ENCODE measurements at regions not wholly inside any gene's neighbourhood (a gene's known extent, or its start where the extent isn't known, plus 50 kb on each side); places are given as distances from the start of the nearest gene placed in this dataset.

DNA sequence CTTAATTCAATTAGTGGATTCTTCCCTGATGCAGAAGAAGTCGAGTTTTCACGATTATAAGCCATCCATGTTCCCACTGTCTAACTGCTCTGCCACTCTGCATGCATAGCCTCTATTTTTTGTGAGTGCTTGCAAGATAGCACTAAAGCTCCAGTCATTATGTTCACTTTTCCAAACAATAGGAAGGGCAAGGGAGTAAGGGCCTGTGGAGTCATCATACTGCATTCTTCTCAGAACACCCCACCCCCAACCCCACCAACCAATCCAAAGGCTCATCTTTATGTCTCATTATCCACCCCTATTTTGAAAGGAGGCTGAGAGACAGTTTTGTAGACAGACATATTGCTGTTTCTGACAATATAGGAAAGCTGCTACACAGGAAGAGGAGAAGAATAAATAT is 471.7 kb upstream of the ADGRL2 start:
- DNase-seq (ENCODE audit: low read depth) = no peak

DNA sequence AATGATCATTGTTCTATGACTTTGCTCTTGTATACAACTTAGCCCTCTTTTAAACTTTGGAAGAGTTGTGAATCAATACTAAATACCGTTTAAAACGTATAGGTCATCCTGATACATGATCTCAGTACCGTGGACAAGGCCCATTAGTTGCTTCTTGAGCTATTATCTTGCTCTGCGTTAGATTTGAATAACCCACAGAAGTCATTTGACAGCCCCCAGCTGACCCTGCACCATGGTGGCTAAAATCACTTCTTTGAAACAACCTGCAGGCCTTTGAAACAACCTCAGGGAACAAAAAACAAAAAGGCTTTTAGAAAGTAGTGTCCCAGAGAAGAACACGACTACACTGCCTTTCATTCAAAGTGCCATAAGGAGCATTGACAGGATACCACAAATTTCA is 473.0 kb upstream of the ADGRL2 start:
- no peak for DNase-seq (ENCODE audit: low read depth)

DNA sequence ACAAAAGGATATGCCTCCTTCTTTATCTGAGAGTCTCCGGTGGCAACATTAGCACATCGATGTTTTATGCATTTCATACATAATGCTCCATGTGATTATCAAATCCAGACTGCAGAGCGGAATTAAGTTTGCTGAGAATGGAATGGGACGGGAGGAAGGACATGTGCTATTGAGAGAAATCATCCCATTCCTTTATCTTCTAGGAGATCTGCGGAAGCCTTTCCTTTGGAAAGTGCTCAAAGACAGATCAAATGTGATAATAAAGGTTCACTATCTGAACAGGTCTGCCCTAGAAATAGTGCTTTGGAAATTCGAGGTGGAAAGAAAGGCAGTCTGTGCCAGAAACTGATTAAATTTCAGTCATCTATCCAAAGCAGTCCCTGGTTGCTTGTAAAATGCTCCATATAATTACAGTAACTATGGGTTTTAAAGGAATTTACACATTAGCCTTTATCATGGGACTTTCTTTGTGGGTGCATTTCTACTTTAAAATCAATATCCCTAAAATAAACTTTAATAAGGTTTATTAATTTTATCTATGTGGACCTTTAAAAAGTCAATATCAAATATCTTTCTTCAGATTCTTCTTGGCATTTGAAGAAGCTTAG is 473.5 kb upstream of the ADGRL2 start:
- DNase-seq (ENCODE audit: low read depth) = no peak

DNA sequence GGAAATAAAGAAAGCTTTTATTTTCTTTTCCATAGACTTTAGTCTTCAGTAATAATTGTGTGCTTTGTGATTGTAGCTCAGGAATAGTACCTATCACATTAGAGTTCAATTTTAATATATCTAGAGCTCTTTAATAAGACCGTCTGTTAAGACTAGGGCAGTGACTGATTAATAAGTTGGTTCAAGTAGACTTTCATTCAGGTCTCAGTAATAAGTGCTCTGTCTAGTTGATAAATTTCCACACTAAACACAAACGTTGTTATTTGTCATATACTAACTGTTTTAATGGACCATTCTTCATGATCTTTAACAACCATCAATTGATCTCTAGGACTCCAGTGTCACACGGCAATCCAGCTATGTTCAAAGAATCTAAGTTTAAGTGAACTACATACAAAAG is 474.5 kb upstream of the ADGRL2 start:
- DNase-seq (ENCODE audit: low read depth) = no peak

DNA sequence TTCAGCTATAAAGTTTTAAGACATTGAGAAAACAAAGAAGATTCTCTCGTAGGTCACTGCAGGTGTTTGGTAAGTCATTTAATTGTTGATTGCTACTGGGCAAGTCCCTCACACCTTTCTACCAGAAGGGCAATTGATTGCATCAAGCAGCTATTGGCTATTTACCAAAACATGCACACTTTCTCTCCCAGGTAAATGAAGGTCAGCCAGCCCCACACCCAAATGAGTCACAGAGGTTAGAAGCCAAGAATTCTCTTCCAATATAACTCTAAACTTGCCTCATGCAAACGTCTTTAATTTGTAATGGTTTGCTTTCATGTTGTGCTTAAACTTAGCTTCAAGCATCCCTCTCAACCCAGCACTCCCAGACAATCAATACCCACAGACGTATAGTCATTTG is 475.3 kb upstream of the ADGRL2 start:
- DNase-seq (ENCODE audit: low read depth) = no peak

DNA sequence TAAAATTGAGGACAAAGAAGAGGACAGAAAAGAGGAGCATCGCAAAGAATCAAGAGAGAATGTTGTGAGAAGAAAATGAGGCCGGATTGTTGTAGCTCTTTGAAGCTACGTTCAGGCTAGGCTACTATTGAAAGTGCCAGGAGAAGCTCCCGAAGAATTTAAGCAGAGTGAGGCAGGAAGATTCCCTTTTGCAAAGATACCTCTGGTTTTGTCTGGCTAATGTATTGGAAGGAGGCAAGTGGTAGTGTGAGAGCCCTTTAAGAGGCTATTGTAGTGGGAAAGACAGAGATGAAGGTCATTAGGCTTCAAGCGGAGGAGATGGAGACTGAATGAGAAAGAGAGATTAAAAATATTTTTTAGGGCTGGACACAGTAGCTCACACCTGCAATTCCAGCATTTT is 476.9 kb upstream of the ADGRL2 start:
- no peak for DNase-seq (ENCODE audit: low read depth)

DNA sequence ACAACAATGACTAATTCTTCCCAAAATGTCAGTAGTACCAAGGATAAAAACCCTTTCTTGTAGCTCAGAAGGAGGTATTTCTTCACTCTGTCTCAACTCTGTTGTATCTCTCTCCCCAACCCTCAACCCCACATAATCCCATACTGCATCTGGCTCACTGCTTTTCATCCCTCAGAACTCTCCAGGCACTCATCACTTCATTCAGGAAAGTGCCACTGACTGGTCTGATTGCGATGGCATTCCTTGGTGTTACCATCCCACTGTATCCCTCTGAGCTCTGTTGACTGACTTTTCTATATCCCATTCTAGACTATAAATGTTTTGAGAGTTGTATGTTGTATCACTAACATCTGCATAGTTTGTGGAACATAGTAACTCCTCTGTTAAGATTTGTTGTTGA is 483.5 kb upstream of the ADGRL2 start:
- no peak for DNase-seq (ENCODE audit: low read depth)

DNA sequence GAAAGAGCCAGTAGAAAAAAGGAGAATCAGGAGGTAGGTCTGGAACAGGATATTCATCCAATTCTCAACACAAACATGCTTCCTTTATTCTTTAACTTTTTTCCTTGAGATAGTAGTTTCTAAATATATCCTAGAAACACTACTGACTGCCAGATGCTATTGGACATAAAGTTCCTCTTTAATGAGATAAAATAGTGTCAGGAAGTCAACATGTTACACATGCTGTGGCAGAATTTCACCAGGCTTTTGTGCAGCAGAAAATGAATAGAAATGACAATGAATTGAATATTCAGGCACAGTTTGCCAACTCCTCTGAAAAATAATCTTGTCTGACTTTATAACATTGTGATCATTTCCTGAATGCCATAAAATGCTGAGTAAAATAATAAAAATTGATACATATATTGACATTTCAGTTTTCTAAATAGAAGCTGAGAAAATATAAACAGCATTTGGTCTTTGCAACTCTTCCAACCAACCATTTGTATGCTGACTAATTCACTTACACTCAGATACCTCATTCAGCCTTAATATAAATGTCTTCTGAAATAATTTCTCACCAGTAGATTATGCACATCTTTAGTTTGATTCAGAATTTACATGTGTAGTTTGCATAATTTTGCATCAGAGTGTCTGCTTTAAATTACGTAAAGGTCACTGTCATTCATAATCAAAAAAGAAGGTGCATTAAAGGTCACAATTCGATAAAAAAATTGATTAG is 486.1 kb upstream of the ADGRL2 start:
- DNase-seq (ENCODE audit: low read depth) = no peak

DNA sequence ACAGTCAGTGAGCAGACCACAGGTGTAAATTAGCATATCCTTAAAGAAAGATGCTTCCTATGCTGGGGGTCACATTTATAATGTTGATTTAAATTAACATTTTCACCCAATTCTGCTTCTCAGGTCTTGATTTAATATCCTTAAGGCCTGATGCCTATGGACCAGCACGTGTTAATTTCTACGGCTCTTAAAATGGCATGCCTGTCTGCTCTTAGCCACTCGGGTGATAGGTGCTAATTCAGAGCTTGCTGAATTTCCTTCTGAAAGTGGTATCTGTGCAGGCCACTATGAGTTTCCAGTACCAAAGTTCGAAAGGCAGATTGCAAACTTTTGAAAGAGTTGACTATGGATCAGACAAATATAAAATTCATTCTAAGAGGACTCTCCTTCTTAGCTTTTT is 487.4 kb upstream of the ADGRL2 start:
- DNase-seq (ENCODE audit: low read depth) = no peak

DNA sequence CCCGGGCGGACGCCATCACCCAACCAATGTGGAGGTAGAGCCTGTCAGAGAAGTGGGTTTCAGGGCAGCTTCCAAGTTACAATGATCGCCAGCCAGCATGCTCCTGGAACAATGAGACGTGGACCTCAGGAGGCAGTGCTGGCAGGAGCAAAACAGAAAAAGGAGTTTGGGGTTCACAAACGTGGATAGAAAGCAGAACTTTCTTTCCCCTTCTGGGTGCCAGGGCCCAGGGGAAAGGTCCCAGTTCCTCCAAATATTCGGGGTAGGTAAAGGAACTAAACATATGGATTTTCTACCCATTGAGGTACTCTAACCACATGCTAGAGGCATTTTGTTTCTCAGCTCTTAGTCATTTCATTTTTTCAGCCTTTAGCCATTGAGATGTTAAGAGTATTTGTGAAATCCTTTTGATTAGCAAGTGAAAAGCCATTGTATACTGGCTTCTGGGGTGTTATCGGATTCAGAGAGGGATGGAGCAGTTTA is 488.4 kb upstream of the ADGRL2 start:
- DNase-seq (ENCODE audit: low read depth) = no peak

DNA sequence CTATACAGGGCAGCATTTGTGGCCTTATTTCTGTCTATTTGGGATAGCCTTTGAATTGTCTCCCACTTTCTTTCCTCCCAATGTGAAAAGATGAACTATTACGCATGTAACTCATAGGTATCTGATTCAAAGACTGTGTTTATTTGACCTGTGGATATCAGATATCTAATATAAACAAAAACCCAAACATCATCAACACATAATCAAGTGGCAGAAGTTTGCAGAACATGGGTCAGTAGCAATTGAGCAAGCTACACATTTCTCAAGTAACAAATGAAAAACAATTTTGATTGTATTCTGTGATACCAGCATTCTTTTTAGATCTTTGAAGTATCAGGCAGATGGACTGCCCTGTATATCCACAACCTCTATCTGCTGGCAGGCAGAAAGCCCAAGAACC is 490.5 kb upstream of the ADGRL2 start:
- no peak for DNase-seq (ENCODE audit: low read depth)

DNA sequence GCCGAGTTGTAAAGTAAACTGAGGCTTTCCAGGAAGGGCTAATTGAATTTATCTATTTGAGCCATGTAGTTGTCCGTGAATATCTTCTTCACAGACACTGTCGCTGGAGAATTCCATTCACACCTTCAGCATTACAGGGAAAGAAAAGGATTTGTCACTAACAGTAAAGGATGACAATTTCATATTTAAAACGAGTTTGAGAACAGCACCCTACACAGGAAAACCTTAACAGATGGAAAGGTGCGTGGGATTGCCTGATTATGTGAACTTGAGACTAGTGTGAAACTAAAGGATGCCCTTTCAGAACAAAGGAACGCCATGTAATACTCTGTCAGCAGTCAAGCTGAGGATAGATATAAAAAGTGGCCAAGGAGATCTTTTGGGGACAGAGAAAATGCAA is 492.5 kb upstream of the ADGRL2 start:
- DNase-seq (ENCODE audit: low read depth) = no peak

DNA sequence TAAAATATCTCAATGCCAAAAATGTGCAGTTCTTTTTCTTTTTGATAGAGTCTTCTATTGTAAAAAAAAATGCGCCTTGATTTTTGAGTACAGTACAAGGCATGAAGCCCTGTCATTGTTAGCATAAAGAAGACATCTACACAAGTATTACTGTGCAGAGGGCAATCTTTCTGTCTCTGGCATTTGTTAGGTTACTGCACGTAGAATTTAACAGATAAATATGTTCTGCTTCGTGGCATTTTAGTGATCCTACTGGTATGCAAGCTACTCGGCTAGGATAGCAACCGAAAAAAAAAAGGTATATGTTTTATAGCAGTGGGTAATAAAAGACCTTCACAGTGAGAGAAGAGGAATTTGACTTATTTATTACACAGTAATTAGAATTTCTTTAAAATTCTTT is 492.9 kb upstream of the ADGRL2 start:
- no peak for DNase-seq (ENCODE audit: low read depth)

DNA sequence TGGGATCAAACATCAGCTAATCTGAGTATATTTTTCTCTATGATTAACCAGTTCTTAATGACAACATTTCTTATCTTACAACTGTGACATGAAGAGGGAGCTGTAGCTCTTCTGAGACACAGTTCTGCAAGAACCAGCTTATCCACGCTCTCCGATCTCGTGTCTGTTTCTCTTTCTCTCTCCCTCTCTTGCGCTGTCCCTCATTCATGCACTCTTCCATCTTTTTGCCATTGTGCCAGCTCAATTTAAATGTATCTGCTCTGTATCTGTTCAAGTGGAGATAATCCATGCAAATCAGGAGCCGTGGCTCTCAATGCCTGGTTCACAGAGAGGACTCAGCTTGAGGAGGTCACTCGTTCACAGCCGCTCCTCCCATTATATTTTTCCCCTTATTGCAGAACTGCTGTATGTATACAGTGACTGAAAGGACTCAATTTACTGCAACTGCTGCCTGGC is 494.7 kb upstream of the ADGRL2 start:
- no peak for DNase-seq (ENCODE audit: low read depth)

DNA sequence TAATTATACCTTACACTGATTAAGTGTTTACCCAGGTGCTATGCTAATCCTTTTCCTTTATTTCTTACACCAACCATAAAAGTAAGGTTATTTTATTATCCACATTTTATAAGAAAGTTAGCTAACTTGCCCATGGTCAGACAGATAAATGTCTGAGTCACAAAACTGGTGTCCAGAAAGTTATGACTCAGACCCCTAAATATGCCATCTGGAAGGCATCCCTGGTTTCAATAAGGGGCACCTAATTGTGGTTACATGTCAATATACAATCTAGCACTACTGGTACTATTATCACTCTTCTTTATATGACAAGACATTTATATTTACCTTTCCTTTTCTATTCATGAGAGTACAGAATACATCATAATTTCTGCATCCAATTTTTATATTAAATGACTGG is 496.5 kb upstream of the ADGRL2 start:
- DNase-seq (ENCODE audit: low read depth) = no peak

DNA sequence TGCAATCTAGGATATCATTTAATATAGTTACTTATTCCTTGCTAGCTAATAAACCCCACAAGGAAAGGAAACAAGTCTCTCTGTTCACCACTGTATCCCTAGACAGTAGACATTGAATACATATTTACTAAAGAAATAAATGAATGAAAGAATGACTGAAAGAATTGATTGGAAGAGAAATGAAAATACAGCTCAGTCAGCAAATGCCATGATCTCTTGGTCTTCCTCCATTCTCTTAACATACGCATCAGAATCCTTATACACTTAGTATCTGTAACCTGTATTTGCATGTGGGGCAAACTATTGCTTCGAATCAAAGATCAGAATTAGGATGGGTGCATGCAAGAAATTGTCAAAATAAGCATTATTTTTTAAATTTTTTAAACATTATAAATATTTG is 500.8 kb upstream of the ADGRL2 start:
- DNase-seq (ENCODE audit: low read depth) = no peak

DNA sequence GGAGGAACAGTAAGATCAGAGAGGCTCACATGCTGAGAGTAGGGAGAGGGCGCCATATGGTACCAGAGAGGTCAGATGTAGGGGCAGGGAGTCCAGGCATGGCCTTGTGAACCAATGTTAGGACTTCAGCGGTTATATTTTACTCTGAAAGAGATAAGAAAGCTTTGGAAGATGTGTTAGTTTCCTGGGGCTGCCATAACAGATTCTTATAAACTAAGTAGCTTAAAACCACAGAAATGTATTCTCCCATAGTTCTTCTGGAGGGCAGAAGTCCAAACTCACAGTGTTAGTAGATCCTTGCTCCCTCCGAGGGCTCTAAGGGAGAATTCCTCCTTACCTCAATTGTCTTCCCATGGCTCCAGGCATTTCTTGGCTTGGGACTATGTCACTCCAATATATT is 502.5 kb upstream of the ADGRL2 start:
- no peak for DNase-seq (ENCODE audit: low read depth)

DNA sequence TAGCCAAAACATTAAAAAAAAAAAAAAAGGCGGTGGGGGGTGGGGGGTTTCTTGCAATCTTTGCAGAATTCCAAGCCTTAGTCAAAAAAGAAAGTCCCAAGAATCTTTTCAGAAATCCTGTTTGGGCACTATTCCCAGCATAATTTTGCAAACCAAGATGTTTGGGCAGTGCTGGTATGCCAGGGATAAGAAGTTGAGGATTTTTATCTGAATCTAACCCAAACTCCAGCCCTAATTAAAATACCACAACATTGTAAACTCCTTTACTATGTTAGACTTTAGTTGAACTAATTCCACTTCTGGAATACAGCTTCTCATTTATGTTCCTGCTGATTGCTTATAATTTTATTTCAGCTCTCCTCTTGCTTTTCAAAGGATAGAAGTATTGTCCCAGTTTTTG is 504.1 kb upstream of the ADGRL2 start:
- no peak for DNase-seq (ENCODE audit: low read depth)

DNA sequence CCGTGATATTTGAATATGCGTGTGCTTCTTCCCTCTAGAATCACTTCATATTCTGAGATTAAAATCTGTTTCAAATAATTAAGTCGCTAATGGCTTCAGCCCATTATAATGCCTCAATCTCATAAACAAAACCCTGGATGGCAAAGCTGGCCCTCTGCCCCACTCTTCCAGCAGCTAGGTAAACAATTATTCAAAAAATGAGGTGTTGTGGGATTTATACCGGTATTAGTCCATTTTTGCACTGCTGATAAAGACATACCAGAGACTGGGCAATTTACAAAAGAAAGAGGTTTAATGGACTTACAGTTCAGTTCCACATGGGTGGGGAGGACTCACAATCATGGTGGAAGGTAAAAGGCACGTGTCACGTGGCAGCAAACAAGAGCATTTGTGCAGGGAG is 510.4 kb upstream of the ADGRL2 start:
- DNase-seq (ENCODE audit: low read depth) = no peak

DNA sequence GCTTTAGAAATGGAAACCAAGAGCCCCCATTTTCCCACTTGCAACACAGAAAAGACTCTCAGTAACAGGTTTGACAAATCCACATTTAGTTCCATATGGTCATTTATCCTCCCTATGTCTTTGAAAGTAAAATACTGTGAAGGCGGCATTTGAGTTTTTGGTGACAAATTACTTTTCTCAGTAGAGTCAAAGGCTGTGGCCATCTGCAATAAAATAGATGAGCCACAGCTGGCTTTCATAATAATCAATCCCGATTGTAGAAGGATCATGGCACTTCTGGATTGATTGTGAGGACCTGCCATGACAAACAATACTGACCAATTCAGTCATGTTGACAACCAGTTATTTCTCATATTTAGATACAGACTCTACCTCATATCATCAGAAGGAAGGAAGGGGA is 512.0 kb upstream of the ADGRL2 start:
- no peak for DNase-seq (ENCODE audit: low read depth)

DNA sequence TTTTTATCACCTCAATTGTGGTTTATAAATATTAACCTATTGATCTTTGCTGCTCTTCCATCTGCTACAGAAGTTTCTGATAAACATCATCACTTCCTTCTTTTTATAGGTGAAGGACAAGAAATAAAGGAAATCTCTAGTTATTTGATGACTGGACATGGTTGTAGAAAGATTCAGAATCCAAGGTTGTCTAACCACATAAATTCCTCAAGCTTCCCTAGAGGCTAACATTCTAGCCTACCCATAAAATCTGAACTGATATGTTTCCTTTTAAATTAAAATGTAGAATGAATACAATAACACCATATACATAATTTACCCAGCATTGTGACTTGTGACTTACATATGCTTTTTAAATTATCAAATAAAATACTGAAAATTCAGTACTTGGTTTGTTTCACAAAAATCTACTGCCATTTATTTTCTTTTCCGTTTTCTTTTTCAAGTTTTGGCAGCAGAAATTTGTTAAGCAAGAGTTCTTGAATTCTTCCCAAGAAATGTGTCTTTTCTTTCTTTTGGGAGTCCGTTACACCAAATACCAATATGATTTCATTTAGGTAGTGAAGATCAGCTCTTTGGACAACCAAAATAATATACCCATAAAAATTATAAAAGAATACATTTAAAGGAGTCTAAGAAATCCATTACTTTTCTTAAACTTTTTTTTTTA is 513.2 kb upstream of the ADGRL2 start:
- no peak for DNase-seq (ENCODE audit: low read depth)

DNA sequence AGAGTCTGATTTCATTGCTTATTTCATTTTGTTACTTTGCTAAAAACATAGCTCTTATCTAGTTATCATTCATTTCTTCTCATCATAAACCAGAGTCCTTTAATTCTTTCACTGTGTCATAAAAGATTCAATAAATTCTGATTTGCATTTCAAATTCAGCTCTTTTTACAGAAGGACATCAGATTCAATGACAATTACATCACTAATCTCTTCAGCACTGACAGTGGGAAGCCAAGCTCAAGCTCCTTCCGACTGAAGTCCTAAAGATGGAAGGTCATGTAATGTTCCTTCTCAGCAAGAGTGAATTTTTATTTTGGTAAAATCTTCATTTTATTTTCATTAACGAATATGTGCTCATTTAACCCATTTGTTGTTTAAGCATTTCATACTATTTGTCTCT is 530.7 kb upstream of the ADGRL2 start:
- DNase-seq (ENCODE audit: low read depth) = no peak

DNA sequence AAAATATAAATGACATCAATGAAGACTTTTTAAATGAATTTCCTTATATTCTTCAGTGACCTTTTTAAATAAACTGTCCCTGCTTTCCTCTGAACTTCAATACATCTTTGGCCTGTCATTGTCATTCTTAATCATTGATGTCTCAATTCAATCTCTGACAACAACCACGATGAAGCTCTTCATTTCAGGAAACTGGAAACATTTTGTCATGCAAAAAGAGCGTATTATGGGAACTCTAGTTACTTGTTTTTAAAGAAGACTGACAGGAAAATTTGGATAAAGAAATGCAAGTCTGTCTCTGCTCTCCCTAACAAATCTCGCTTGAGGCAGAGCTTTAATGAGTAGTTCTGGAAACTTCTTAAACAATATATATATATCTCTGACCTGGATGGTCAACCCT is 535.8 kb upstream of the ADGRL2 start:
- no peak for DNase-seq (ENCODE audit: low read depth)

Measured in activated T-cell treated with anti-CD3 and anti-CD28 coated beads for 48 hours (primary cell).